Stimulated activated CD8-positive, alpha-beta memory T cell treated with anti-CD3 and anti-CD28 coated beads, Interleukin-2, amount 100 ng/mL, for 48 hours (primary cell): ENCODE measurements at regions not wholly inside any gene's neighbourhood (a gene's known extent, or its start where the extent isn't known, plus 50 kb on each side); places are given as distances from the start of the nearest gene placed in this dataset.
"Not testable (repeated sequence)": the region's sequence is repeated elsewhere in the genome, so short reads cannot be mapped to it uniquely, and the experiment has no call there.

Experiments
- DNase-seq, 2 donors: peaks; one replicate each; pipeline ENCODE4 v3.0.0-alpha.2; 2020; ENCODE audit warnings: low read depth in 2 of 2

DNA sequence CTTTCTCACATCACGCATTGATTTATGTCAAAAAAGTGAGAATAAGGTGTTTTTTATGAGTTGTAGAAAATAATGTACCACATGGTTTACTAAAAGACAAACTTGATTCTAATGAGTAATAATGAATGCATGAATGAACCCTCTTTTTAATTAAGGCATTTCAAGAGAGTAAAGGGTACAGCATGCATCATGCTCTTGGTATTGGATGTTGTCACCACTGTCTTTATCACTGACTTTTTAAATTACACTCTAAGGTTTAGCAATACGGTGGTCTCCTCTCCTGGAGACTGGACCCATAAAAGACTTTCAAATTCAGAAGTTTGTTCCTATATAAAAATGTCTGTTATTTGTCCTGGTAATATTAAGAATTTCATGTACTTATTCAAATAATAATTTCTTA lies 277.5 kb upstream of the TGFBR2 start:
- not testable (repeated sequence) for DNase-seq

- DNase-seq, result no peak
These were observed 274.9 kb upstream of the TGFBR2 start for GRCh38 chr3:30331519-30331918.

- no peak for DNase-seq
These were observed 274.0 kb upstream of the TGFBR2 start for GRCh38 chr3:30332196-30333021.

- no peak for DNase-seq
These were observed 273.3 kb upstream of the TGFBR2 start for GRCh38 chr3:30333143-30333542.

DNA sequence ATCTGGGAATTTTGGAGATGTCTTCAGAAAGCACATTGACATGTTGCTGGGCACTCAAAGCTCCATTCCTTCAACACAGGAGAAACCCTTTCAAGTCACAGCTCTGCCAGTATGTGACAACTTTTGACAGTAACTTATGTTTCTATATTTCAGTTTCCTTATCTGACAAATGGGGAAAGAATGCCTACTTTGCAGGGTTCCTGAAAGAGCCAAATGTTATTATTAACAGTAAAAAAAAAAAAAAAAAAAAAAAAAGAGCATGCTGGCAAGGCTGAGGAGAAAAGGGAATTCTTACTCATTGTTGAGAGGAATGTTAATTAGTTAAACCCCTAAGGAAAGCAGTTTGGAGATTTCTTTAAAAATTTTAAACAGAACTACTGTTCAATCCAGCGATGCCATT lies 272.5 kb upstream of the TGFBR2 start:
- DNase-seq, result no peak

DNA sequence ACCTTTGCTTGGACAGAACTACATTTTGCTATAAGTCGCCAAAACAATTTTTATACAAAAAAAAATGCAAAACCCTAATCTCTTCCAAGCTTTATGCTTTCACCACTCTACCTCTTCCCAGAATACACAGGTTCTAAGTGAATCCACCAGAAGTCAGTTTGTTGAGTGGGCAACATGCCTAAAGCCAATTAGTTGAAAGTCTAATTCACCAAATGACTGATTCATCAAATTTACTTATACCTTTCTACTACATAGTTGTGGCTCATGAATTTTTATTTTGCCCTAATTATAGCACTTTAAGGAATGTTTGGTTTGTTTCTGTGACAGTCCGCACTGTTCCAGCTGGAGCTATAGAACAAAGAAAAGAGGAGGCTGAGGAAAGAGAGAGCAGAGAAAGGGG lies 265.9 kb upstream of the TGFBR2 start:
- DNase-seq, result no peak

- DNase-seq, result no peak
These were observed 265.3 kb upstream of the TGFBR2 start for GRCh38 chr3:30341079-30341478.

GRCh38 chr3:30341851-30342250 lies 264.6 kb upstream of the TGFBR2 start:
- no peak for DNase-seq

GRCh38 chr3:30342318-30343060 lies 263.9 kb upstream of the TGFBR2 start:
- DNase-seq, result no peak

DNA sequence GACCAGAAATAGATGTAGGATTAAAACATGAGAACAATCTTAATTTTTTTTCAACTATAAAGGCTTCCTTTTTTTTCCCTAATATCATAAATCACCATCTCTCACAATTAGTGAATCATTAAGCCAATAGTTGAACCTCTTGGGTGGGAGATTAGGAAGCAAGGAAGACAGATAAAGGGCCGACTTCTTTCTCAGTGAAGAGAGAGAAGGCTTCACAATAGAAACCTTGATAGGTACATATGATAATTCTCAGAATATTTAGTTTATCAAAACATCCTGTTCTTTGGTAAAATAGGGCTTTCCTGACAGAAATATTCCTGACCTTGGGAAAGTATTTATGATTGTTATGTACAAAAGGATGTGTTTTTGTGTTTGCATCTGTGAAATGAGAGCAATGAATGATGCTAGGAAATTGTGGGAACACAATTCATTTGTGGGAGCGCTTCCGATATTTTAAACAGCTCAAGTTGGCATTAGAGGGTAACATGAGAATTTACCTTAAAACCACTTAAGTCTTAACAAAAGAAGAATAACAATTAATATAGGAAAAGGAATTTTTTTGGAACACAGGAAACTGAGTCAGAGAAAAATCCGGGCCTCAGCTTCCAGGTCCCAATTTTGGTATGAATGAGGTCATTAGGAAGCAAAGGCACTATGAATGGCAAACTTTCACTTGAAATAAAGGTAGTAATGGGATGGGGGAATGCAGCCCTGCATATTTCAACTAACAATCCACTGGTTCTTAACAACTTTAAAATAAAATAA lies 263.2 kb upstream of the TGFBR2 start:
- no peak for DNase-seq

- DNase-seq, result no peak
These were observed 262.5 kb upstream of the TGFBR2 start for GRCh38 chr3:30343861-30344260.

- no peak for DNase-seq
These were observed 262.1 kb upstream of the TGFBR2 start for GRCh38 chr3:30344288-30344687.

DNA sequence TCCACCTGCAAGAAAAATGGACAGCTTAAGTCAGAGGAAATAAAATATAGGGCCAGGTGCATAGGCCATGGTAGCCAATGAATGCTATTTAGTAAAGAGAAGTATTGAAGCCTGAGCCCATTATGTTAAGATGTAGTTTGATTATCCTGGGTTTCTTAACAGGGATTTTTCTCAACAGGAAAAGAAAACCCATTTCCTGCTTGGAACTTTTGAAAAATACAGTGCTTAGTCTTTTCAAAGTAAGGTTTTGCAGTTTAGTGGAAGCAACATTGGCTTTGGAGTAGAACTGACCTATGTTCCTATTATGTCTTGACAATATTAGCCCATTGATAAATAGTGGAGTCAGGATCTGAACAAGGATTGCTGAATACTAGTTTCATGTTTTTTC lies 259.5 kb upstream of the TGFBR2 start:
- no peak for DNase-seq

DNA sequence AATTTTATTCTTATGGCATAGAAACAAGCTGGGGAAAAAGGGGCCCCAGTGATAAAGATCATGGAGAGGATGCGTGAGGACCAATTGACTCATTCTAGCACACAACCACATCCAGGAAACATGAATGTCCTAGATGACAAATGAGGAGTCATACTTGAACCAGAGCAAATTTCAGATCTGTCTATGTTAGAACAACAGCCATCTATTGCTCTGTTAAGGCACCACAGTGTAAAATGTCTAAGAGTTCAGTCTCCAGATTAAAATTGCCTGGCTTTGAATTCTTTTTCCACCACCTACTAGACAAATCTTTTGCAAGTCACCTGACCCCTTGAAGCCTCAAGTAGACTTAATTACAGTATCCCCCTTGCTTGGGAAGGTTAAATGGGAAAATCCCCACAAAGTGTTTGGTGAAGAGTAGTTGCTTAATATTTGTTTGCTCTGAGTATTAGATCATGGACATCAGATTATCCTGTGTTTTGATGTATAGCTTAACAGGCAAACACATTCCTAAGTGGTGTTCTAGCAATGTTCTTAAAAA lies 258.7 kb upstream of the TGFBR2 start:
- DNase-seq, result no peak

DNA sequence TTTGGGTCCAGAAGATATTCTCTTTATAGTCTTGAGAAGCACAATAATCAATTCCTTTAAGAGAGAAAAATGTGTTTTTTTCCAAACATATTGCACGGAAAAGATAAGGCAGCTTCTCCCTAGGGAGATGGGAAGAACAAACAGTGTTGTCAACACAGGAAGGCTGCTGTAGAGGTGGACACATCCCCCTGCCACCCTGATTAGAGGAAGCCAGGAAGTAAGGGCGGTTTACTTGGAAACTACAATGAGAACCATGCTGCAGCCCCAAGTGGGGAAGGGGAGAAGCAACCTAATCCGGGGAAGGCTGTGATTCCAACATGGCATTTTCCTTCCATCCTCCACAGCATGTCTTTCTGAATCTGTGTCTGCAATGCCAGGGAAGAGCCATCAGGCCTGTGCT lies 256.9 kb upstream of the TGFBR2 start:
- no peak for DNase-seq

DNA sequence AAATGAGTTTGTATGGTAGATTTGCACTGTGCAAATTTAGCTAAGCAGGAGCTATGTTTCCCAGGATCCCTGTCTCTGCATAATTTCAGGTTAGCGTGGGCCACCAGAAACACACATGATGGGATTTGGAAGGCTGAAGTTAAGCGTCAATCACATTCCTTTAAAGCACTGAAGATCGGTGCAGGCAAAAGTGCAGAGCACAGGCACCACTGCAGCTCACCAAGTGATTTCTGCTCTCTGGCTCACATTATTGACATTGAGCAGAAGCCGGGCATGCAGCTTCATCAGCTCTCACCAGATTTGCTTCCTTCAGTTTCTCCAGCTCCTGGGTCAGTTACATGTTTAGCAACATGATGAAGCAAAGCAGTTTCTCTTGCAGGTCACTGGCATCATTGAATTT lies 256.4 kb upstream of the TGFBR2 start:
- DNase-seq, result no peak

DNA sequence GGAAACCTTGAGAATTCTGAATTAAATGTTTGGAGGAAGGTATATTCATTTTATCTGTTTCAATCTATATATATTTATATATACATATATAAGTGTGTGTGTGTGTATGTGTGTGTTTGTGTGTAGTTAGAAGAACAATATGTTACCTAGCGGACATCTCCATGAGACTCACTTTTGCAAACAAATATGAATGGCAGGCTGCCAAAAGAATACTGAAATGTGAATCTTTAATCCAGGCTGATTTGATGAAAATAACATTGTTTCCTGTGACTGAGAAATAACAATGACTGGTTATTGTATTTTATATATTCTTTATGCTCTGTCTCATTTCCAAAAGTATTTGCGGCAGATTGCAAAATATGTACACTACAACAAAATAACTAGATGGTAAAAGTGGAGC lies 255.5 kb upstream of the TGFBR2 start:
- DNase-seq, result no peak

- no peak for DNase-seq
These were observed 253.7 kb upstream of the TGFBR2 start for GRCh38 chr3:30352410-30353318.

- DNase-seq, result no peak
These were observed 252.5 kb upstream of the TGFBR2 start for GRCh38 chr3:30353711-30354467.

DNA sequence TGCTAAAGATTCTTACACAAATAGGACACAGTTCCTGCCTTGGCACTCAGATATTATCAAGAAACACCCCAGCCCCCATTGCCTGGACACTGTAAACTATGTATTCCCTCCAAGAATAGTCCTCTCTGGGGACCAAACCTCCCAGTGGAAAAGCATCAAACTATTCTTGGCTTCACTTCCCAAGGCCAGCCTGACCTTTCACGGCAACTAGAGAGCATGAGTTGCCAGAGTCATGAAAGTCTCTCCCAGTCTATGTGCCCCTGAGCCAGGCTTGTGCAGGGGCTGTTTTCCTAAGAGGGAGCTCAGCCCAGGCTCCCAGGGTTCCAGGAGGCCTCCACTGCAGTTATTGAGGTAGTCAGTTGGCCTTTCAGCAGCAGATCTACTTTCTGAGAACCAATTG lies 251.9 kb upstream of the TGFBR2 start:
- DNase-seq, result no peak
